OCI-LY7 (cell line): ENCODE measurements at regions not wholly inside any gene's neighbourhood (a gene's known extent, or its start where the extent isn't known, plus 50 kb on each side); places are given as distances from the start of the nearest gene placed in this dataset.

Experiments
- BruUV-seq: library from RNA; stranded (reverse); fragments of 400-500 nt; replicated peaks from 2 replicates; lab custom pipeline; 2021; lab: Mats Ljungman, UMichigan
- CTCF ChIA-PET: fragments of 300-600 bp; sonication (Branson Sonifier 250); formaldehyde crosslinking; loops from one replicate; lab custom pipeline; 2022; ENCODE audit warnings: antibody characterized with exemption; ENCODE audit not compliant: unreplicated experiment; lab: Charles Lee
- POLR2A ChIA-PET: fragments of 300-600 bp; sonication (Branson Sonifier 250); formaldehyde crosslinking; loops from one replicate; lab custom pipeline; 2022; ENCODE audit warnings: antibody characterized with exemption; lab: Charles Lee
- DNase-seq: peaks from one replicate; pipeline ENCODE4 v3.0.0-alpha.2; 2015; ENCODE audit warnings: low spot score
- H2AFZ ChIP-seq: fragments of 200-600 bp; sonication (generic), shearing (Covaris generic); 2 replicates; pipeline ENCODE4 v1.6.1; 2014; ENCODE audit warnings: mild to moderate bottlenecking, antibody characterized with exemption, low read length, moderate library complexity
- H3K27ac ChIP-seq: fragments of 200-600 bp; sonication (generic); 2 replicates; pipeline ENCODE4 v1.5.1; 2014; ENCODE audit warnings: mixed run types, low read depth, mild to moderate bottlenecking, moderate library complexity, low read length, inconsistent platforms; ENCODE audit not compliant: poor library complexity, severe bottlenecking
- H3K36me3 ChIP-seq: fragments of 200-600 bp; sonication (generic); 2 replicates; pipeline ENCODE4 v1.6.1; 2014; ENCODE audit warnings: mild to moderate bottlenecking, antibody characterized with exemption, low read length, moderate library complexity, mixed read lengths; ENCODE audit not compliant: insufficient read depth
- H3K4me1 ChIP-seq: fragments of 200-600 bp; sonication (generic); 2 replicates; pipeline ENCODE4 v1.5.1; 2014; ENCODE audit warnings: mild to moderate bottlenecking, low read length; ENCODE audit not compliant: insufficient read depth, poor library complexity, severe bottlenecking
- H3K4me2 ChIP-seq: fragments of 200-600 bp; sonication (generic); 2 replicates; pipeline ENCODE4 v1.6.1; 2014; ENCODE audit warnings: mild to moderate bottlenecking, low read length
- H3K4me3 ChIP-seq: fragments of 200-600 bp; sonication (generic); 2 replicates; pipeline ENCODE4 v1.5.1; 2014; ENCODE audit warnings: mild to moderate bottlenecking, low read depth, low read length; ENCODE audit not compliant: poor library complexity, severe bottlenecking
- H3K79me2 ChIP-seq: fragments of 200-600 bp; sonication (generic); 2 replicates; pipeline ENCODE4 v1.6.1; 2016; ENCODE audit warnings: low read depth, mild to moderate bottlenecking, low read length, moderate library complexity, mixed read lengths; ENCODE audit not compliant: insufficient read depth
- H3K9me2 ChIP-seq: fragments of 200-600 bp; sonication (generic); 2 replicates; pipeline ENCODE4 v1.6.1; 2016; ENCODE audit warnings: mild to moderate bottlenecking, low read length, mixed read lengths; ENCODE audit not compliant: insufficient read depth
- H3K9me3 ChIP-seq: fragments of 200-600 bp; sonication (generic); 2 replicates; pipeline ENCODE4 v1.6.1; 2014; ENCODE audit warnings: mild to moderate bottlenecking, mixed run types, low read length, mixed read lengths
- H4K20me1 ChIP-seq: fragments of 200-600 bp; sonication (generic); 2 replicates; pipeline ENCODE4 v1.6.1; 2014; ENCODE audit warnings: mild to moderate bottlenecking, antibody characterized with exemption, low read length, moderate library complexity, mixed read lengths; ENCODE audit not compliant: insufficient read depth
- EZH2phosphoT487 ChIP-seq: fragments of 200-600 bp; sonication (generic); IDR thresholded peaks from 2 replicates; pipeline ENCODE4 v1.6.1; 2018; ENCODE audit warnings: low read depth, borderline replicate concordance, mild to moderate bottlenecking, mixed run types, antibody characterized with exemption, low read length, moderate library complexity, mixed read lengths
- intact Hi-C: fragments of 100-400 bp; cut with micrococcal nuclease; formaldehyde crosslinking; loops from one replicate; pipeline ENCODE4 v1.10.0; 2022; ENCODE audit not compliant: unreplicated experiment
- TF ChIP-seq, protein P1 (sequence below): fragments of 200-600 bp; sonication (generic); conservative IDR thresholded peaks from 2 replicates; pipeline ENCODE4 v1.5.1; 2014; ENCODE audit warnings: mild to moderate bottlenecking, antibody characterized with exemption, low read length, moderate library complexity, mixed read lengths

DNA sequence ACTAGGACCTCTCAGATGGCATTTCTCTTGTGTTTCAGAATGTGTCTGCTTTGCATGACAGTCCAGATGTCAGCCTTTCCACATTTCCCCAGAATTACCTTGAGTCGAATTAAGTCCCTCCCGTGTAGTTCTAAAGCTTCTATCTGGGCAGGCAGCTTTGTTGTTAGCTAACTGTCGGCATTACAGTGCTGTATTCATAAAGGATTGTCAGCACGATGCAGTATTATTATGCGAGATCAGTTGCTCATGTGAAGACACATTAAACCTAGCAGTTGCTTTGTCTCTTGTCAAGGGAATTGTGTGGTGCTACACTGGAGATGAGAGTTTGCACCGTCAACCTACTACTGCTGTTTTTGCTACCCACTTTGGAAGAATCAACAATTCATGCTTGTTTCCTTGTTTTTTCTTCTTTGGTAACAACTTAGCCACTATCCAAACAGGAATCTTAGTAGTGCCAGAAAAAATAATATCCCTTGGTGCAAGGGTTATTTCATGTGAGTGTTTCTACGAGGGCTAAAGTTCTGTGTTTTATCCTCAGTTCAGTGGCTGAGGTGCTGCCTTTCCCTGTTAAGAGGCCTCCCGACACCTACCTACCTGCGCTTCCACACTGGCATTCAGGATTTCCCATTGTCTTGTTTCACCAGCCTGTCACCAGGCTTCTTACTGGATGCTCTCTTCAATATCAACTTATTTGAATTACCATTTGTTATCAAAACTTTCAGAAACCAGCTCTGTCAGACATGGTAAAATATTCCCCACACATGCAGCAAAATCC lies 297.9 kb upstream of the G2E3 start:
- no peak overlapping the region for H2AFZ ChIP-seq
- no peaks in the 10 kb centered on the region for H4K20me1 ChIP-seq
- no TSS peak for BruUV-seq
- H3K79me2 ChIP-seq: no peaks in the 10 kb centered on the region
- no peaks in the 10 kb centered on the region for H3K36me3 ChIP-seq
- CTCF ChIA-PET: no interaction called here
- DNase-seq: no peak
- no peak overlapping the region for H3K27ac ChIP-seq
- TF ChIP-seq, protein P1, sequence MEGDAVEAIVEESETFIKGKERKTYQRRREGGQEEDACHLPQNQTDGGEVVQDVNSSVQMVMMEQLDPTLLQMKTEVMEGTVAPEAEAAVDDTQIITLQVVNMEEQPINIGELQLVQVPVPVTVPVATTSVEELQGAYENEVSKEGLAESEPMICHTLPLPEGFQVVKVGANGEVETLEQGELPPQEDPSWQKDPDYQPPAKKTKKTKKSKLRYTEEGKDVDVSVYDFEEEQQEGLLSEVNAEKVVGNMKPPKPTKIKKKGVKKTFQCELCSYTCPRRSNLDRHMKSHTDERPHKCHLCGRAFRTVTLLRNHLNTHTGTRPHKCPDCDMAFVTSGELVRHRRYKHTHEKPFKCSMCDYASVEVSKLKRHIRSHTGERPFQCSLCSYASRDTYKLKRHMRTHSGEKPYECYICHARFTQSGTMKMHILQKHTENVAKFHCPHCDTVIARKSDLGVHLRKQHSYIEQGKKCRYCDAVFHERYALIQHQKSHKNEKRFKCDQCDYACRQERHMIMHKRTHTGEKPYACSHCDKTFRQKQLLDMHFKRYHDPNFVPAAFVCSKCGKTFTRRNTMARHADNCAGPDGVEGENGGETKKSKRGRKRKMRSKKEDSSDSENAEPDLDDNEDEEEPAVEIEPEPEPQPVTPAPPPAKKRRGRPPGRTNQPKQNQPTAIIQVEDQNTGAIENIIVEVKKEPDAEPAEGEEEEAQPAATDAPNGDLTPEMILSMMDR: no peak
- no peak for TF ChIP-seq EZH2phosphoT487
- no peaks in the 10 kb centered on the region for H3K9me2 ChIP-seq
- no peaks in the 10 kb centered on the region for H3K4me1 ChIP-seq
- no peaks in the 10 kb centered on the region for H3K9me3 ChIP-seq
- intact Hi-C loops: no loop called here
- no peak overlapping the region for H3K4me2 ChIP-seq
- no peak overlapping the region for H3K4me3 ChIP-seq
- POLR2A ChIA-PET: no interaction called here

DNA sequence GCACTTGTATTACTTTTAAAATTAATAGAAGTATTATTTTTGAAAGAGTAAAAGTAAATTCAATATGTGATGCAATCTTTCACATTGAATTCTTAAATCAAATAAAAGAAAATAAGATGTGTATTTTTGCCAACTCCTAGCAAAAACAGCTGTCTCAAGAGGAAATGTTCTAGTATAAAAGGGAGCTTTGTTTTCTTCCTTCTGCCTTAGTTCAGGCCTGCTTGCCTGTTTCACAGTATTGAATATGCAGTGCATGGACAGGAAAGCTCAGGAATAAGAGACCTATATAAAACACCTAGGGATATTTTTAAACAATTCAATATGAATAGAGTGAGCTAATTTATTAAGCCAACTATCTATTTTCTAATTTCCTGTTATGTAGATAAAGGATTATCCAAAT lies 294.8 kb upstream of the G2E3 start:
- H3K4me1 ChIP-seq: no peaks in the 10 kb centered on the region
- TF ChIP-seq EZH2phosphoT487: no peak
- TF ChIP-seq, protein P1: no peak
- CTCF ChIA-PET: no interaction called here

DNA sequence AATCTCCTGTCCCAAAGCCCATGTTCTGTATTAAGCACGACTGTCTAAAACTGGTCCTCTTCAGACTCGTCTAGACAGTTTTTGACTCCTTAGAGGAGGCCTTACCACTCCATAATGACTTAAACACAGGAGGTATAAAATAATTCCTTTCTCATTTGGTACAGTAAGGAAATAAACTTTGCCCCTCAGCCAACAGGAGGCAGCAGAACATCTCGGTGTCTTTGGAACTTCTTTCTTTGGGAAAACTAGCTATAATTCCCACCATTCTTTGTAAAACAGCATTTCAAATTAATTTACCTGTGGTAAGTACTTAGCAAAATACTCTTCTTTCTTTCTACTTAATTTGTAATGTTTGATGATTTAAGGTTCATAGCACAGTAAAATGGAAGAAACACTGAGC lies 292.7 kb upstream of the G2E3 start:
- no peak overlapping the region for H2AFZ ChIP-seq
- H3K27ac ChIP-seq: no peak overlapping the region
- H3K9me2 ChIP-seq: no peaks in the 10 kb centered on the region
- no peaks in the 10 kb centered on the region for H4K20me1 ChIP-seq
- no peaks in the 10 kb centered on the region for H3K79me2 ChIP-seq
- no TSS peak for BruUV-seq
- no peak for DNase-seq
- no peak overlapping the region for H3K4me2 ChIP-seq
- no peaks in the 10 kb centered on the region for H3K36me3 ChIP-seq
- ChIA-PET CTCF (no interaction called here), POLR2A (no interaction called here)
- H3K4me1 ChIP-seq: no peaks in the 10 kb centered on the region
- intact Hi-C loops: no loop called here
- no peaks in the 10 kb centered on the region for H3K9me3 ChIP-seq
- no peak for TF ChIP-seq EZH2phosphoT487
- TF ChIP-seq, protein P1: no peak
- no peak overlapping the region for H3K4me3 ChIP-seq

More for the DNA sequence above, 294.8 kb upstream of the G2E3 start:
- Histone ChIP-seq H3K9me2 (no peaks in the 10 kb centered on the region), H3K9me3 (no peaks in the 10 kb centered on the region), H3K4me2 (no peak overlapping the region), H4K20me1 (no peaks in the 10 kb centered on the region), H3K27ac (no peak overlapping the region), H3K79me2 (no peaks in the 10 kb centered on the region), H2AFZ (no peak overlapping the region), H3K36me3 (no peaks in the 10 kb centered on the region), H3K4me3 (no peak overlapping the region)
- BruUV-seq: no TSS peak
- intact Hi-C loops: no loop called here
- no peak for DNase-seq
- POLR2A ChIA-PET: interaction anchor here (0.7 to 1.0 kb wide), 3 partner anchors 13 to 694 kb away, joined by 3 read pairs; no protein-coding TSS in a partner anchor
